Liver (tissue), 3 donors: ENCODE measurements at regions not wholly inside any gene's neighbourhood (a gene's known extent, or its start where the extent isn't known, plus 50 kb on each side); places are given as distances from the start of the nearest gene placed in this dataset.

Source experiments
- RAD21 ChIP-seq, 2 donors: IDR thresholded peaks; 2 replicates each; pipeline ENCODE4 v1.6.1; 2016; ENCODE audit warnings: antibody characterized with exemption in 2 of 2, mild to moderate bottlenecking in 2 of 2
- SP1 ChIP-seq: IDR thresholded peaks from 2 replicates; pipeline ENCODE4 v1.6.1; 2018; ENCODE audit warnings: antibody characterized with exemption, mild to moderate bottlenecking
- TF ChIP-seq, protein P1 (sequence below): fragments of 150-350 bp; IDR thresholded peaks from 2 replicates; pipeline ENCODE4 v1.5.1; 2017; ENCODE audit warnings: improper control_type of control experiment, low read depth, low read length; ENCODE audit not compliant: missing input control
- TF ChIP-seq, protein P2 (sequence below): IDR thresholded peaks from 2 replicates; pipeline ENCODE4 v1.6.1; 2016; ENCODE audit warnings: antibody characterized with exemption
- TF ChIP-seq, protein P3 (sequence below): IDR thresholded peaks from 2 replicates; pipeline ENCODE4 v1.6.1; 2016; ENCODE audit warnings: antibody characterized with exemption
- TF ChIP-seq, protein P4 (sequence below): IDR thresholded peaks from 2 replicates; pipeline ENCODE4 v1.6.1; 2016; ENCODE audit warnings: antibody characterized with exemption, mild to moderate bottlenecking
- donor health status: healthy.
- donor health status: healthy.

DNA sequence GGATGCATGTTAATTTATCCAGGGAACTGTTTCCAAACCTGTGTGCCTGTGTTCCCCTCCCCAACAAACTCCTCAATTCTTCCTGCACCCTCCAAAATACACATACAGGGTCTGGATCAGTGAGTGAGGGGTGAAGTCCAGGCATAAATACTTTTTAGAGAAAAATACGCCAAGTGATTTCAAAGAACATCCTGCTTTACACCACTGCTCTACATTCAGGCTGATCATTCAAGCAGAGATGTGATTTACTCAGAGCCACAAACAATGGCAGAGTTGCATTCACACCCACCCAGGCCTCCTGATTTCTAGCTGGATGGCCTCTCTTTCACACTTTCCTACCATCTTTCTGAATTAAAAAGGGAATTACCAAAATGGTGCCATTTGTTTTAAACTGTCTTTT, 289.5 kb upstream of the SLC14A2 start:
- TF ChIP-seq, protein P1, sequence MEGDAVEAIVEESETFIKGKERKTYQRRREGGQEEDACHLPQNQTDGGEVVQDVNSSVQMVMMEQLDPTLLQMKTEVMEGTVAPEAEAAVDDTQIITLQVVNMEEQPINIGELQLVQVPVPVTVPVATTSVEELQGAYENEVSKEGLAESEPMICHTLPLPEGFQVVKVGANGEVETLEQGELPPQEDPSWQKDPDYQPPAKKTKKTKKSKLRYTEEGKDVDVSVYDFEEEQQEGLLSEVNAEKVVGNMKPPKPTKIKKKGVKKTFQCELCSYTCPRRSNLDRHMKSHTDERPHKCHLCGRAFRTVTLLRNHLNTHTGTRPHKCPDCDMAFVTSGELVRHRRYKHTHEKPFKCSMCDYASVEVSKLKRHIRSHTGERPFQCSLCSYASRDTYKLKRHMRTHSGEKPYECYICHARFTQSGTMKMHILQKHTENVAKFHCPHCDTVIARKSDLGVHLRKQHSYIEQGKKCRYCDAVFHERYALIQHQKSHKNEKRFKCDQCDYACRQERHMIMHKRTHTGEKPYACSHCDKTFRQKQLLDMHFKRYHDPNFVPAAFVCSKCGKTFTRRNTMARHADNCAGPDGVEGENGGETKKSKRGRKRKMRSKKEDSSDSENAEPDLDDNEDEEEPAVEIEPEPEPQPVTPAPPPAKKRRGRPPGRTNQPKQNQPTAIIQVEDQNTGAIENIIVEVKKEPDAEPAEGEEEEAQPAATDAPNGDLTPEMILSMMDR: no peak
- TF ChIP-seq, protein P2, sequence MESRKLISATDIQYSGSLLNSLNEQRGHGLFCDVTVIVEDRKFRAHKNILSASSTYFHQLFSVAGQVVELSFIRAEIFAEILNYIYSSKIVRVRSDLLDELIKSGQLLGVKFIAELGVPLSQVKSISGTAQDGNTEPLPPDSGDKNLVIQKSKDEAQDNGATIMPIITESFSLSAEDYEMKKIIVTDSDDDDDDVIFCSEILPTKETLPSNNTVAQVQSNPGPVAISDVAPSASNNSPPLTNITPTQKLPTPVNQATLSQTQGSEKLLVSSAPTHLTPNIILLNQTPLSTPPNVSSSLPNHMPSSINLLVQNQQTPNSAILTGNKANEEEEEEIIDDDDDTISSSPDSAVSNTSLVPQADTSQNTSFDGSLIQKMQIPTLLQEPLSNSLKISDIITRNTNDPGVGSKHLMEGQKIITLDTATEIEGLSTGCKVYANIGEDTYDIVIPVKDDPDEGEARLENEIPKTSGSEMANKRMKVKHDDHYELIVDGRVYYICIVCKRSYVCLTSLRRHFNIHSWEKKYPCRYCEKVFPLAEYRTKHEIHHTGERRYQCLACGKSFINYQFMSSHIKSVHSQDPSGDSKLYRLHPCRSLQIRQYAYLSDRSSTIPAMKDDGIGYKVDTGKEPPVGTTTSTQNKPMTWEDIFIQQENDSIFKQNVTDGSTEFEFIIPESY: no peak
- TF ChIP-seq RAD21 (IDR thresholded peaks at IDR 0.05): no peak
- TF ChIP-seq, protein P3, sequence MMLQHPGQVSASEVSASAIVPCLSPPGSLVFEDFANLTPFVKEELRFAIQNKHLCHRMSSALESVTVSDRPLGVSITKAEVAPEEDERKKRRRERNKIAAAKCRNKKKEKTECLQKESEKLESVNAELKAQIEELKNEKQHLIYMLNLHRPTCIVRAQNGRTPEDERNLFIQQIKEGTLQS: no peak
- no peak for TF ChIP-seq SP1
- TF ChIP-seq, protein P4, sequence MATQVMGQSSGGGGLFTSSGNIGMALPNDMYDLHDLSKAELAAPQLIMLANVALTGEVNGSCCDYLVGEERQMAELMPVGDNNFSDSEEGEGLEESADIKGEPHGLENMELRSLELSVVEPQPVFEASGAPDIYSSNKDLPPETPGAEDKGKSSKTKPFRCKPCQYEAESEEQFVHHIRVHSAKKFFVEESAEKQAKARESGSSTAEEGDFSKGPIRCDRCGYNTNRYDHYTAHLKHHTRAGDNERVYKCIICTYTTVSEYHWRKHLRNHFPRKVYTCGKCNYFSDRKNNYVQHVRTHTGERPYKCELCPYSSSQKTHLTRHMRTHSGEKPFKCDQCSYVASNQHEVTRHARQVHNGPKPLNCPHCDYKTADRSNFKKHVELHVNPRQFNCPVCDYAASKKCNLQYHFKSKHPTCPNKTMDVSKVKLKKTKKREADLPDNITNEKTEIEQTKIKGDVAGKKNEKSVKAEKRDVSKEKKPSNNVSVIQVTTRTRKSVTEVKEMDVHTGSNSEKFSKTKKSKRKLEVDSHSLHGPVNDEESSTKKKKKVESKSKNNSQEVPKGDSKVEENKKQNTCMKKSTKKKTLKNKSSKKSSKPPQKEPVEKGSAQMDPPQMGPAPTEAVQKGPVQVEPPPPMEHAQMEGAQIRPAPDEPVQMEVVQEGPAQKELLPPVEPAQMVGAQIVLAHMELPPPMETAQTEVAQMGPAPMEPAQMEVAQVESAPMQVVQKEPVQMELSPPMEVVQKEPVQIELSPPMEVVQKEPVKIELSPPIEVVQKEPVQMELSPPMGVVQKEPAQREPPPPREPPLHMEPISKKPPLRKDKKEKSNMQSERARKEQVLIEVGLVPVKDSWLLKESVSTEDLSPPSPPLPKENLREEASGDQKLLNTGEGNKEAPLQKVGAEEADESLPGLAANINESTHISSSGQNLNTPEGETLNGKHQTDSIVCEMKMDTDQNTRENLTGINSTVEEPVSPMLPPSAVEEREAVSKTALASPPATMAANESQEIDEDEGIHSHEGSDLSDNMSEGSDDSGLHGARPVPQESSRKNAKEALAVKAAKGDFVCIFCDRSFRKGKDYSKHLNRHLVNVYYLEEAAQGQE: no peak
